KMS-11 (cell line): ENCODE measurements at regions not wholly inside any gene's neighbourhood (a gene's known extent, or its start where the extent isn't known, plus 50 kb on each side); places are given as distances from the start of the nearest gene placed in this dataset.

ENCODE experiments used
- H2AFZ ChIP-seq: fragments of 200-600 bp; sonication (generic); 2 replicates; pipeline ENCODE4 v1.6.1; 2016; ENCODE audit warnings: antibody characterized with exemption, mixed run types, low read depth
- H3K27ac ChIP-seq: fragments of 200-600 bp; sonication (generic); 2 replicates; pipeline ENCODE4 v1.6.1; 2016; ENCODE audit warnings: mild to moderate bottlenecking, mixed run types
- H3K27me3 ChIP-seq: fragments of 200-600 bp; sonication (generic); 2 replicates; pipeline ENCODE4 v1.6.1; 2017; ENCODE audit warnings: mild to moderate bottlenecking, low read depth, mixed run types, moderate library complexity; ENCODE audit not compliant: insufficient read depth
- H3K36me3 ChIP-seq: fragments of 200-600 bp; sonication (generic); 2 replicates; pipeline ENCODE4 v1.6.1; 2017; ENCODE audit warnings: mild to moderate bottlenecking, mixed run types; ENCODE audit not compliant: insufficient read depth
- H3K4me1 ChIP-seq: fragments of 200-600 bp; sonication (generic); 2 replicates; pipeline ENCODE4 v1.6.1; 2016; ENCODE audit warnings: mild to moderate bottlenecking, low read depth, mixed run types; ENCODE audit not compliant: poor library complexity, severe bottlenecking
- H3K4me2 ChIP-seq: fragments of 200-600 bp; sonication (generic); 2 replicates; pipeline ENCODE4 v1.7.0; 2016; ENCODE audit warnings: mild to moderate bottlenecking, mixed run types
- H3K4me3 ChIP-seq: fragments of 200-600 bp; sonication (generic); IDR thresholded peaks from 2 replicates; pipeline ENCODE4 v1.6.1; 2017; ENCODE audit warnings: low read depth, low read length, mixed read lengths; ENCODE audit not compliant: insufficient read depth
- H3K79me2 ChIP-seq: fragments of 200-600 bp; sonication (generic); 2 replicates; pipeline ENCODE4 v1.6.1; 2016; ENCODE audit warnings: low read depth, mixed run types; ENCODE audit not compliant: insufficient read depth
- H3K9ac ChIP-seq: fragments of 200-600 bp; sonication (generic); 2 replicates; pipeline ENCODE4 v1.6.1; 2016; ENCODE audit warnings: mild to moderate bottlenecking, mixed run types
- H4K20me1 ChIP-seq: fragments of 200-600 bp; sonication (generic); 2 replicates; pipeline ENCODE4 v1.6.1; 2016; ENCODE audit warnings: mild to moderate bottlenecking, mixed run types; ENCODE audit not compliant: insufficient read depth
- CTCF ChIP-seq: fragments of 200-600 bp; sonication (generic); conservative IDR thresholded peaks from 2 replicates; pipeline ENCODE4 v1.6.1; 2017; ENCODE audit warnings: low read depth, mild to moderate bottlenecking, antibody characterized with exemption, low read length, moderate library complexity, mixed read lengths

GRCh38 chr1:229984992-229985612 is 81.9 kb upstream of the GALNT2 start:
- Histone ChIP-seq H3K79me2 (no peaks in the 10 kb centered on the region), H3K4me3 (no peak overlapping the region), H2AFZ (no peak overlapping the region), H3K4me2 (no peak overlapping the region), H3K9ac (no peak overlapping the region), H3K4me1 (no peaks in the 10 kb centered on the region), H3K27ac (no peak overlapping the region), H4K20me1 (no peaks in the 10 kb centered on the region), H3K36me3 (no peaks in the 10 kb centered on the region), H3K27me3 (no peaks in the 10 kb centered on the region)
- no peak for TF ChIP-seq CTCF

- no peak for TF ChIP-seq CTCF
- no peaks in the 10 kb centered on the region for H3K36me3 ChIP-seq
- no peaks in the 10 kb centered on the region for H3K4me1 ChIP-seq
- no peak overlapping the region for H3K4me3 ChIP-seq
- no peaks in the 10 kb centered on the region for H3K79me2 ChIP-seq
- H4K20me1 ChIP-seq = no peaks in the 10 kb centered on the region
- H3K9ac ChIP-seq = no peak overlapping the region
- no peak overlapping the region for H3K4me2 ChIP-seq
- no peak overlapping the region for H3K27ac ChIP-seq
- no peak overlapping the region for H2AFZ ChIP-seq
- H3K27me3 ChIP-seq = no peaks in the 10 kb centered on the region
Measured at GRCh38 chr1:229985613-229986010, 81.4 kb upstream of the GALNT2 start.

GRCh38 chr1:229986737-229987337 is 80.2 kb upstream of the GALNT2 start:
- no peaks in the 10 kb centered on the region for H3K27me3 ChIP-seq

GRCh38 chr1:229987953-229988352 is 79.1 kb upstream of the GALNT2 start:
- no peak overlapping the region for H2AFZ ChIP-seq
- no peaks in the 10 kb centered on the region for H3K27me3 ChIP-seq
- H3K4me2 ChIP-seq = no peak overlapping the region
- no peak overlapping the region for H3K27ac ChIP-seq
- no peaks in the 10 kb centered on the region for H3K36me3 ChIP-seq
- no peak overlapping the region for H3K4me3 ChIP-seq
- no peak overlapping the region for H3K9ac ChIP-seq
- peaks cover 1% of the 10 kb centered on the region for H3K4me1 ChIP-seq
- no peaks in the 10 kb centered on the region for H3K79me2 ChIP-seq
- H4K20me1 ChIP-seq = no peaks in the 10 kb centered on the region
- no peak for TF ChIP-seq CTCF

More at GRCh38 chr1:229986737-229987337, 80.2 kb upstream of the GALNT2 start:
- Histone ChIP-seq H3K4me2 (no peak overlapping the region), H3K4me3 (no peak overlapping the region), H3K9ac (no peak overlapping the region), H3K79me2 (no peaks in the 10 kb centered on the region), H4K20me1 (no peaks in the 10 kb centered on the region), H3K4me1 (no peaks in the 10 kb centered on the region), H2AFZ (no peak overlapping the region), H3K27ac (no peak overlapping the region), H3K36me3 (no peaks in the 10 kb centered on the region)
- no peak for TF ChIP-seq CTCF
